Activated T-cell treated with anti-CD3 and anti-CD28 coated beads, Interleukin-2, amount 50 U/mL, for 72 hours (primary cell): ENCODE measurements at regions not wholly inside any gene's neighbourhood (a gene's known extent, or its start where the extent isn't known, plus 50 kb on each side); places are given as distances from the start of the nearest gene placed in this dataset.

Source experiments
- ATAC-seq, 2 donors: fragments of 150-1000 bp; cut with Tn5 transposase; replicated peaks in 1 of 2; 2 replicates each; pipeline ENCODE4 v1.10.0; 2021; ENCODE audit warnings: moderate library complexity in 2 of 2, mild to moderate bottlenecking in 1 of 2
- DNase-seq, 2 donors: peaks; one replicate each; pipeline ENCODE4 v3.0.0; 2021 to 2022; ENCODE audit warnings: mixed read lengths in 1 of 2
- H3K27ac Mint-ChIP-seq: one replicate; pipeline ENCODE4 v1.8.0; 2022; ENCODE audit warnings: mild to moderate bottlenecking, moderate library complexity, mixed read lengths
- H3K27me3 Mint-ChIP-seq: one replicate; pipeline ENCODE4 v1.8.0; 2022; ENCODE audit warnings: low read depth, mixed read lengths
- H3K36me3 Mint-ChIP-seq, 2 donors: one replicate each; pipeline ENCODE4 v1.8.0; 2022; ENCODE audit warnings: mixed read lengths in 2 of 2, mild to moderate bottlenecking in 1 of 2; ENCODE audit not compliant: insufficient read depth in 2 of 2
- H3K4me1 Mint-ChIP-seq: one replicate; pipeline ENCODE4 v1.8.0; 2022; ENCODE audit warnings: low read depth, mixed read lengths
- H3K4me3 Mint-ChIP-seq, 2 donors: one replicate each; pipeline ENCODE4 v1.8.0; 2022; ENCODE audit warnings: mild to moderate bottlenecking in 2 of 2, mixed read lengths in 2 of 2, moderate library complexity in 2 of 2
- H3K9me3 Mint-ChIP-seq, 2 donors: one replicate each; pipeline ENCODE4 v1.8.0; 2022; ENCODE audit warnings: mixed read lengths in 2 of 2

- DNase-seq (no peak), ATAC-seq (no peak)
- no peak overlapping the region for H3K27ac Mint-ChIP-seq
- H3K9me3 Mint-ChIP-seq = no peaks in the 10 kb centered on the region
- H3K36me3 Mint-ChIP-seq = peaks cover 0 to under 1% of the 10 kb centered on the region in 2 donors
- H3K4me3 Mint-ChIP-seq = peak overlapping the region; percentile 15 to 17
- no peaks in the 10 kb centered on the region for H3K4me1 Mint-ChIP-seq
- H3K27me3 Mint-ChIP-seq = peaks cover 21% of the 10 kb centered on the region
Observed at GRCh38 chr20:60086821-60087562, 128.8 kb downstream of the CDH26 start.

- Mint-ChIP-seq H3K4me1 (no peaks in the 10 kb centered on the region), H3K4me3 (peak overlapping the region; percentile 60), H3K27me3 (peaks cover 28% of the 10 kb centered on the region), H3K9me3 (peaks cover 2% of the 10 kb centered on the region in 2 donors), H3K36me3 (peaks cover 0 to 5% of the 10 kb centered on the region in 2 donors), H3K27ac (no peak overlapping the region)
- no peak for DNase-seq
- no peak for ATAC-seq
Observed at GRCh38 chr20:60087563-60088105, 129.4 kb downstream of the CDH26 start.

- Mint-ChIP-seq H3K27ac (no peak overlapping the region), H3K4me3 (no peak overlapping the region), H3K4me1 (no peaks in the 10 kb centered on the region), H3K36me3 (peaks cover 0 to 5% of the 10 kb centered on the region in 2 donors), H3K9me3 (peaks cover 2 to 3% of the 10 kb centered on the region in 2 donors), H3K27me3 (peaks cover 28% of the 10 kb centered on the region)
- ATAC-seq (no peak), DNase-seq (no peak)
Observed at GRCh38 chr20:60088236-60088635, 130.0 kb downstream of the CDH26 start.

GRCh38 chr20:60090631-60091030, 132.4 kb downstream of the CDH26 start:
- ATAC-seq (no peak), DNase-seq (no peak)
- H3K4me3 Mint-ChIP-seq = no peak overlapping the region
- peaks cover 0 to 5% of the 10 kb centered on the region in 2 donors for H3K36me3 Mint-ChIP-seq
- peaks cover 2 to 3% of the 10 kb centered on the region in 2 donors for H3K9me3 Mint-ChIP-seq
- no peak overlapping the region for H3K27ac Mint-ChIP-seq
- H3K27me3 Mint-ChIP-seq = peaks cover 28% of the 10 kb centered on the region
- no peaks in the 10 kb centered on the region for H3K4me1 Mint-ChIP-seq

- DNase-seq = no peak
Observed at GRCh38 chr20:60091305-60091704, 133.1 kb downstream of the CDH26 start.

GRCh38 chr20:60091861-60092260, 133.6 kb downstream of the CDH26 start:
- peaks cover 17% of the 10 kb centered on the region for H3K27me3 Mint-ChIP-seq
- no peaks in the 10 kb centered on the region for H3K4me1 Mint-ChIP-seq
- no peak for ATAC-seq
- no peak overlapping the region for H3K27ac Mint-ChIP-seq
- no peak for DNase-seq
- H3K4me3 Mint-ChIP-seq = no peak overlapping the region
- peaks cover 0 to 5% of the 10 kb centered on the region in 2 donors for H3K36me3 Mint-ChIP-seq
- H3K9me3 Mint-ChIP-seq = peaks cover 2 to 3% of the 10 kb centered on the region in 2 donors

More at GRCh38 chr20:60091305-60091704, 133.1 kb downstream of the CDH26 start:
- no peak overlapping the region for H3K27ac Mint-ChIP-seq
- H3K9me3 Mint-ChIP-seq = peaks cover 2 to 3% of the 10 kb centered on the region in 2 donors
- H3K36me3 Mint-ChIP-seq = peaks cover 0 to 5% of the 10 kb centered on the region in 2 donors
- H3K4me3 Mint-ChIP-seq = no peak overlapping the region
- H3K4me1 Mint-ChIP-seq = no peaks in the 10 kb centered on the region
- ATAC-seq = no peak
- peaks cover 23% of the 10 kb centered on the region for H3K27me3 Mint-ChIP-seq

GRCh38 chr20:60092729-60093128, 134.5 kb downstream of the CDH26 start:
- peaks cover 2 to 3% of the 10 kb centered on the region in 2 donors for H3K9me3 Mint-ChIP-seq
- ATAC-seq (no peak), DNase-seq (no peak)
- no peaks in the 10 kb centered on the region for H3K4me1 Mint-ChIP-seq
- H3K27me3 Mint-ChIP-seq = peaks cover 17% of the 10 kb centered on the region
- H3K27ac Mint-ChIP-seq = no peak overlapping the region
- H3K4me3 Mint-ChIP-seq = no peak overlapping the region
- H3K36me3 Mint-ChIP-seq = peaks cover 0 to 5% of the 10 kb centered on the region in 2 donors

GRCh38 chr20:60095456-60095855, 137.2 kb downstream of the CDH26 start:
- Mint-ChIP-seq H3K27me3 (peaks cover 10% of the 10 kb centered on the region), H3K27ac (no peak overlapping the region), H3K36me3 (peaks cover 0 to 5% of the 10 kb centered on the region in 2 donors), H3K4me3 (no peak overlapping the region), H3K9me3 (peaks cover 3% of the 10 kb centered on the region in 2 donors), H3K4me1 (no peaks in the 10 kb centered on the region)
- no peak for DNase-seq
- ATAC-seq = no peak

- Mint-ChIP-seq H3K27ac (no peak overlapping the region), H3K27me3 (peaks cover 15% of the 10 kb centered on the region), H3K4me3 (no peak overlapping the region), H3K9me3 (peaks cover 3% of the 10 kb centered on the region in 2 donors), H3K4me1 (peaks cover 5% of the 10 kb centered on the region), H3K36me3 (peaks cover 0 to 5% of the 10 kb centered on the region in 2 donors)
- DNase-seq = no peak
- no peak for ATAC-seq
Observed at GRCh38 chr20:60096166-60096565, 137.9 kb downstream of the CDH26 start.

GRCh38 chr20:60097285-60097684, 139.1 kb downstream of the CDH26 start:
- ATAC-seq (no peak), DNase-seq (no peak)
- H3K9me3 Mint-ChIP-seq = peaks cover 3% of the 10 kb centered on the region in 2 donors
- peaks cover 0 to 2% of the 10 kb centered on the region in 2 donors for H3K36me3 Mint-ChIP-seq
- H3K27me3 Mint-ChIP-seq = peaks cover 11% of the 10 kb centered on the region
- no peak overlapping the region for H3K4me3 Mint-ChIP-seq
- no peak overlapping the region for H3K27ac Mint-ChIP-seq
- peaks cover 6% of the 10 kb centered on the region for H3K4me1 Mint-ChIP-seq

- no peak overlapping the region for H3K4me3 Mint-ChIP-seq
- no peaks in the 10 kb centered on the region for H3K36me3 Mint-ChIP-seq
- peaks cover 7% of the 10 kb centered on the region for H3K27me3 Mint-ChIP-seq
- H3K9me3 Mint-ChIP-seq = peaks cover 0 to 1% of the 10 kb centered on the region in 2 donors
- ATAC-seq = no peak
- H3K4me1 Mint-ChIP-seq = peaks cover 6% of the 10 kb centered on the region
- no peak for DNase-seq
- H3K27ac Mint-ChIP-seq = no peak overlapping the region
Observed at GRCh38 chr20:60100780-60101179, 142.6 kb downstream of the CDH26 start.

GRCh38 chr20:60101201-60101890, 143.1 kb downstream of the CDH26 start:
- Mint-ChIP-seq H3K4me1 (peaks cover 6% of the 10 kb centered on the region), H3K27ac (no peak overlapping the region), H3K9me3 (peaks cover 0 to 1% of the 10 kb centered on the region in 2 donors), H3K36me3 (no peaks in the 10 kb centered on the region), H3K27me3 (peaks cover 7% of the 10 kb centered on the region), H3K4me3 (no peak overlapping the region)
- no peak for ATAC-seq
- DNase-seq = no peak

- H3K27me3 Mint-ChIP-seq = peaks cover 7% of the 10 kb centered on the region
- ATAC-seq = no peak
- DNase-seq = no peak
- H3K27ac Mint-ChIP-seq = no peak overlapping the region
- peaks cover 0 to 1% of the 10 kb centered on the region in 2 donors for H3K9me3 Mint-ChIP-seq
- no peak overlapping the region for H3K4me3 Mint-ChIP-seq
- peaks cover 6% of the 10 kb centered on the region for H3K4me1 Mint-ChIP-seq
- no peaks in the 10 kb centered on the region for H3K36me3 Mint-ChIP-seq
Observed at GRCh38 chr20:60101891-60102281, 143.7 kb downstream of the CDH26 start.
